DND-41 (cell line): ENCODE measurements at regions not wholly inside any gene's neighbourhood (a gene's known extent, or its start where the extent isn't known, plus 50 kb on each side); places are given as distances from the start of the nearest gene placed in this dataset.
"Not testable (repeated sequence)": the region's sequence is repeated elsewhere in the genome, so short reads cannot be mapped to it uniquely, and the experiment has no call there.

Source experiments
- ATAC-seq: fragments of 200-7000 bp; cut with Tn5 transposase; 3 replicates; pipeline ENCODE4 v1.9.1; 2021; ENCODE audit warnings: low read depth; ENCODE audit not compliant: insufficient read depth
- DNase-seq: peaks from one replicate; pipeline ENCODE4 v3.0.0-alpha.2; 2020
- H2AFZ ChIP-seq: 2 replicates; pipeline ENCODE4 v1.6.0; 2012; ENCODE audit warnings: low read depth, low read length
- H3K27ac ChIP-seq: 2 replicates; pipeline ENCODE4 v1.5.1; 2012; ENCODE audit warnings: low read length, inconsistent platforms
- H3K27me3 ChIP-seq: fragments of 200-600 bp; sonication (generic); 2 replicates; pipeline ENCODE4 v1.6.0; 2012; ENCODE audit warnings: low read length, mild to moderate bottlenecking, inconsistent platforms; ENCODE audit not compliant: insufficient read depth, poor library complexity
- H3K36me3 ChIP-seq: 2 replicates; pipeline ENCODE4 v1.5.1; 2012; ENCODE audit warnings: low read length, inconsistent platforms; ENCODE audit not compliant: insufficient read depth
- H3K4me1 ChIP-seq: 2 replicates; pipeline ENCODE4 v1.5.1; 2012; ENCODE audit warnings: mild to moderate bottlenecking, low read length; ENCODE audit not compliant: insufficient read depth
- H3K4me2 ChIP-seq: 2 replicates; pipeline ENCODE4 v1.6.0; 2012; ENCODE audit warnings: mild to moderate bottlenecking, moderate library complexity, low read length, inconsistent platforms; ENCODE audit not compliant: insufficient read depth
- H3K4me3 ChIP-seq, 2 experiments: fragments of 200-600 bp in 1 of 2; shearing (Covaris generic) in 1 of 2; 2 replicates each; pipeline ENCODE4 v1.5.1; 2012 to 2016; ENCODE audit warnings: inconsistent platforms in 2 of 2, low read length in 2 of 2, mild to moderate bottlenecking in 2 of 2, low read depth in 1 of 2, moderate library complexity in 1 of 2
- H3K79me2 ChIP-seq: 2 replicates; pipeline ENCODE4 v1.6.0; 2012; ENCODE audit warnings: low read length, inconsistent platforms; ENCODE audit not compliant: insufficient read depth
- H3K9ac ChIP-seq: 2 replicates; pipeline ENCODE4 v1.6.0; 2012; ENCODE audit warnings: low read depth, mild to moderate bottlenecking, inconsistent platforms, low read length, moderate library complexity
- H3K9me3 ChIP-seq: 2 replicates; pipeline ENCODE4 v1.5.1; 2012; ENCODE audit warnings: low read length, moderate library complexity, mild to moderate bottlenecking, inconsistent platforms; ENCODE audit not compliant: insufficient read depth, severe bottlenecking
- H4K20me1 ChIP-seq: 2 replicates; pipeline ENCODE4 v1.6.0; 2012; ENCODE audit warnings: low read length; ENCODE audit not compliant: insufficient read depth
- CTCF ChIP-seq: IDR thresholded peaks from 2 replicates; pipeline ENCODE4 v1.5.1; 2012; ENCODE audit warnings: borderline replicate concordance, low read length, moderate library complexity, mild to moderate bottlenecking; ENCODE audit not compliant: poor library complexity, severe bottlenecking; ENCODE audit errors: extremely low read depth
- EZH2 ChIP-seq: IDR thresholded peaks from 3 replicates; pipeline ENCODE4 v1.6.1; 2012; ENCODE audit warnings: borderline replicate concordance, low read depth, mild to moderate bottlenecking, moderate library complexity, low read length, inconsistent platforms; ENCODE audit not compliant: severe bottlenecking

- H3K27me3 ChIP-seq = peaks cover 6% of the 10 kb centered on the region
- no peaks in the 10 kb centered on the region for H3K36me3 ChIP-seq
- no peak overlapping the region for H3K9ac ChIP-seq
- ATAC-seq (no peak), DNase-seq (no peak)
- H3K79me2 ChIP-seq = no peaks in the 10 kb centered on the region
- no peaks in the 10 kb centered on the region for H3K9me3 ChIP-seq
- H2AFZ ChIP-seq = no peak overlapping the region
- TF ChIP-seq EZH2 (no peak), CTCF (no peak)
- no peak overlapping the region for H3K4me2 ChIP-seq
- H3K27ac ChIP-seq = no peak overlapping the region
- H3K4me3 ChIP-seq = no peak overlapping the region
- no peaks in the 10 kb centered on the region for H4K20me1 ChIP-seq
- H3K4me1 ChIP-seq = no peaks in the 10 kb centered on the region
These were observed 143.4 kb upstream of the APC start for GRCh38 chr5:112594095-112594850.

GRCh38 chr5:112594941-112595340 is 142.7 kb upstream of the APC start:
- Histone ChIP-seq H3K4me3 (no peak overlapping the region), H2AFZ (no peak overlapping the region), H3K27ac (no peak overlapping the region), H3K4me2 (no peak overlapping the region), H3K9me3 (no peaks in the 10 kb centered on the region), H3K9ac (no peak overlapping the region), H3K79me2 (no peaks in the 10 kb centered on the region), H4K20me1 (no peaks in the 10 kb centered on the region), H3K4me1 (no peaks in the 10 kb centered on the region), H3K27me3 (peaks cover 6% of the 10 kb centered on the region), H3K36me3 (no peaks in the 10 kb centered on the region)
- TF ChIP-seq EZH2 (no peak), CTCF (no peak)
- ATAC-seq (no peak), DNase-seq (no peak)

GRCh38 chr5:112597831-112598230 is 139.9 kb upstream of the APC start:
- H3K4me2 ChIP-seq = no peak overlapping the region
- ATAC-seq = no peak

GRCh38 chr5:112600510-112600909 is 137.2 kb upstream of the APC start:
- H3K27me3 ChIP-seq, H3K79me2 ChIP-seq, DNase-seq, H3K27ac ChIP-seq, H4K20me1 ChIP-seq, H3K4me3 ChIP-seq, H3K9ac ChIP-seq, ATAC-seq, H3K9me3 ChIP-seq, H3K36me3 ChIP-seq, H3K4me1 ChIP-seq, H2AFZ ChIP-seq, H3K4me2 ChIP-seq: not testable (repeated sequence)

More at GRCh38 chr5:112597831-112598230, 139.9 kb upstream of the APC start:
- DNase-seq = no peak
- H3K27ac ChIP-seq = no peak overlapping the region
- no peak overlapping the region for H3K9ac ChIP-seq
- H4K20me1 ChIP-seq = no peaks in the 10 kb centered on the region
- H3K9me3 ChIP-seq = no peaks in the 10 kb centered on the region
- no peak overlapping the region for H2AFZ ChIP-seq
- no peaks in the 10 kb centered on the region for H3K36me3 ChIP-seq
- H3K4me1 ChIP-seq = no peaks in the 10 kb centered on the region
- no peak overlapping the region for H3K4me3 ChIP-seq
- H3K27me3 ChIP-seq = peaks cover 6% of the 10 kb centered on the region
- TF ChIP-seq EZH2 (no peak), CTCF (no peak)
- H3K79me2 ChIP-seq = no peaks in the 10 kb centered on the region
